ENCODE measurements at regions not wholly inside any gene's neighbourhood (a gene's known extent, or its start where the extent isn't known, plus 50 kb on each side); places are given as distances from the start of the nearest gene placed in this dataset.

GRCh38 chr1:82565546-82565945 is 764.8 kb downstream of the ADGRL2 start:
- DNase-seq = no peak
- Histone ChIP-seq H3K27ac (no peak overlapping the region), H3K36me3 (no peaks in the 10 kb centered on the region), H3K9me3 (no peaks in the 10 kb centered on the region), H3K4me3 (no peak overlapping the region), H3K27me3 (no peaks in the 10 kb centered on the region), H3K4me1 (no peaks in the 10 kb centered on the region)
- WGBS, 2 donors = 49 to 61% methylated on average over 6 of the region's 6 CpGs
- ATAC-seq (ENCODE audit: low FRiP score in 2 of 2) = peak in 1 of 2 donors; percentile 46
- no peak for TF ChIP-seq EP300 (IDR thresholded peaks at IDR 0.05)
- TF ChIP-seq POLR2A (IDR thresholded peaks at IDR 0.05) = no peak
- TF ChIP-seq, protein P1, sequence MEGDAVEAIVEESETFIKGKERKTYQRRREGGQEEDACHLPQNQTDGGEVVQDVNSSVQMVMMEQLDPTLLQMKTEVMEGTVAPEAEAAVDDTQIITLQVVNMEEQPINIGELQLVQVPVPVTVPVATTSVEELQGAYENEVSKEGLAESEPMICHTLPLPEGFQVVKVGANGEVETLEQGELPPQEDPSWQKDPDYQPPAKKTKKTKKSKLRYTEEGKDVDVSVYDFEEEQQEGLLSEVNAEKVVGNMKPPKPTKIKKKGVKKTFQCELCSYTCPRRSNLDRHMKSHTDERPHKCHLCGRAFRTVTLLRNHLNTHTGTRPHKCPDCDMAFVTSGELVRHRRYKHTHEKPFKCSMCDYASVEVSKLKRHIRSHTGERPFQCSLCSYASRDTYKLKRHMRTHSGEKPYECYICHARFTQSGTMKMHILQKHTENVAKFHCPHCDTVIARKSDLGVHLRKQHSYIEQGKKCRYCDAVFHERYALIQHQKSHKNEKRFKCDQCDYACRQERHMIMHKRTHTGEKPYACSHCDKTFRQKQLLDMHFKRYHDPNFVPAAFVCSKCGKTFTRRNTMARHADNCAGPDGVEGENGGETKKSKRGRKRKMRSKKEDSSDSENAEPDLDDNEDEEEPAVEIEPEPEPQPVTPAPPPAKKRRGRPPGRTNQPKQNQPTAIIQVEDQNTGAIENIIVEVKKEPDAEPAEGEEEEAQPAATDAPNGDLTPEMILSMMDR (IDR thresholded peaks at IDR 0.05) = no peak
- TF ChIP-seq POLR2AphosphoS5 (IDR thresholded peaks at IDR 0.05) = no peak

DNA sequence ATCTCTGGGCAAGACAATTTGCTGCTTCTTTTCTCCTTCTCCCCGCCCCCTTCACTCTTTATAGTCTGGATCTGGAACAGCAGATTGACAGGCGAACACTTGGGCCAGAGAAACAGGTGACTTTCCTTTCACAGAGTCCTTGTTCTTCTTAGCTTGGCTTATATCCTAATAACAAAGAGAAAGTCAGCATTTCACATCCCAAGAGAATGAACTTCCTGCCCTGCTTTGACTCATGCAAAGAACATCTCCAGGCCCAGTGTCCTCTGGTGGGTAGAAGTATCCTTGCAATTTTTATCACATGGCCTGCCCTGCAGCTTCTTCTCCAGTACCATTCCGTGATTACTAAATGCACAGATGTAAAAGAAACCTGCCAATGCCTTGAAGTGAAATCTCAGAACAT is 764.4 kb downstream of the ADGRL2 start:
- H3K9me3 ChIP-seq = no peaks in the 10 kb centered on the region
- no peak for TF ChIP-seq POLR2A (IDR thresholded peaks at IDR 0.05)
- TF ChIP-seq, protein P1 (IDR thresholded peaks at IDR 0.05) = peak in 1 of 6 experiments; percentile 15
- TF ChIP-seq EP300 (IDR thresholded peaks at IDR 0.05) = no peak
- WGBS, 2 donors = 75 to 78% methylated on average over 3 of the region's 3 CpGs
- ATAC-seq (ENCODE audit: low FRiP score in 2 of 2) = peak in 1 of 2 donors; percentile 73
- H3K36me3 ChIP-seq = no peaks in the 10 kb centered on the region
- H3K4me3 ChIP-seq = no peak overlapping the region
- DNase-seq = no peak
- no peaks in the 10 kb centered on the region for H3K4me1 ChIP-seq
- H3K27me3 ChIP-seq = no peaks in the 10 kb centered on the region
- H3K27ac ChIP-seq = no peak overlapping the region

DNA sequence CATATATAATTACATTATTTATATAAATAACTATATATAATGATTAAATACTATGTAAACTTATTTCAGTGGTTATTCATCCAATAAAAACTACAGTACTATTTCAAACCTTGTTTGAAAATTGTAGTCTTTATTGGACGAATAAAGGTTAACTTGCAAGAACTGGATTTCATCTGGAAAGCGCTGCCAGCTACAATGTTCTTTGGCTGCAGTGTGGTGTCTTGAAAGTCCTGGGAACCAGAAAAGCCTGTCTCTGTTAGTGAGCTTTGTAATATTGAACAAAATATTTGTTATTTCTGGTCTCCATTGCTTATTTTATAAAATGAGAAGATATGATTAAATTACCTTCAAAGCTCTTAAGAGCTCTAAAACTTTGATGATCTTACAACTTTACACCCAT is 763.6 kb downstream of the ADGRL2 start:
- Histone ChIP-seq H3K36me3 (no peaks in the 10 kb centered on the region), H3K27ac (no peak overlapping the region), H3K9me3 (no peaks in the 10 kb centered on the region), H3K27me3 (no peaks in the 10 kb centered on the region), H3K4me1 (no peaks in the 10 kb centered on the region), H3K4me3 (no peak overlapping the region)
- ATAC-seq (ENCODE audit: low FRiP score in 2 of 2) (no peak), DNase-seq (no peak)
- WGBS, 2 donors = 86% methylated on average over 2 of the region's 2 CpGs
- TF ChIP-seq EP300 (IDR thresholded peaks at IDR 0.05) = no peak
- TF ChIP-seq, protein P1 (IDR thresholded peaks at IDR 0.05) = no peak
- no peak for TF ChIP-seq POLR2A (IDR thresholded peaks at IDR 0.05)
- TF ChIP-seq POLR2AphosphoS5 (IDR thresholded peaks at IDR 0.05) = no peak

DNA sequence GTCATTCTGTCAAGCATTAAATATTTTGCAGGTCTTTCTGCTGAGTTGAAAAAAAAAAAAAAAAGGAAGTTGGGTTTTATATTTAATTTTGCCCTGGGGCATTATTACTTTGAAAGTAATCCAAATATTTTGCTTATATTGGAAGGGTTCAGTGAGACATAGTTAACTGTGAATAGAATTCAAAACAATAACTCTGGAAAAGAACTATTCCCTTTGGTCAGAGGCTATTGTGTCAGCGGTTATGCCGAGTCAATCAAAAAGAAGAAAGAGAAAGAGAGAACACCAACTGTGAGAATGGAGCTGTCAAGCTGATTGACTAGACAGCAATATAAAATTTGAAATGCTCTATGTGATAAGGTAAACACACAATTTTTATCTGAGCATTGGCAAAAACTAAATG is 761.7 kb downstream of the ADGRL2 start:
- no peak for DNase-seq
- no peak for ATAC-seq (ENCODE audit: low FRiP score in 2 of 2)
- H3K9me3 ChIP-seq = no peaks in the 10 kb centered on the region
- no peak overlapping the region for H3K4me3 ChIP-seq
- TF ChIP-seq POLR2A (IDR thresholded peaks at IDR 0.05) (no peak), POLR2AphosphoS5 (IDR thresholded peaks at IDR 0.05) (no peak), EP300 (IDR thresholded peaks at IDR 0.05) (no peak)
- TF ChIP-seq, protein P1 (IDR thresholded peaks at IDR 0.05) = no peak
- H3K4me1 ChIP-seq = no peaks in the 10 kb centered on the region
- H3K36me3 ChIP-seq = no peaks in the 10 kb centered on the region
- WGBS, 2 donors = 33 to 54% methylated on average over 2 of the region's 2 CpGs
- H3K27me3 ChIP-seq = no peaks in the 10 kb centered on the region
- H3K27ac ChIP-seq = no peak overlapping the region

DNA sequence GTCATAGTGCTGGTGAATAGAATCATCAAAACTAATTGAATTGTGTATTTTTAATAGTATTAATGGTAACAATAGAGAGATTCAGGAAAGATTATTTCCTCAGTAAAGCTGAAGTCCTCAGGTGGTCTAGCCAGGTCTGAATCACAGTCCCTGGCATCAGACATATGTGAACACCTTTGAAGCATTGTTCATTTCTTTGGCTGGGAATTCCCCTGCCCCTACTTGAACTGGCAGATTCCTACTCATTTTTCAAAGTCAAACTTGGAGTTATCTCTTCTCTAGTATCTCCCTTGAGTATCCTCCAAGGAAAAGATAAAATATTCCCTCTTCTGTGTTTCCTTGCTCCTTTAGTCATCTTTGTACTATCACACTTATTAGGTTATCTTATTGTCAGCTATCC is 759.8 kb downstream of the ADGRL2 start:
- Histone ChIP-seq H3K9me3 (no peaks in the 10 kb centered on the region), H3K27ac (no peak overlapping the region), H3K27me3 (no peaks in the 10 kb centered on the region), H3K36me3 (no peaks in the 10 kb centered on the region), H3K4me1 (no peaks in the 10 kb centered on the region), H3K4me3 (no peak overlapping the region)
- DNase-seq (no peak), ATAC-seq (ENCODE audit: low FRiP score in 2 of 2) (no peak)
- TF ChIP-seq EP300 (IDR thresholded peaks at IDR 0.05) = no peak
- no peak for TF ChIP-seq POLR2A (IDR thresholded peaks at IDR 0.05)
- TF ChIP-seq, protein P1 (IDR thresholded peaks at IDR 0.05) = no peak
- no peak for TF ChIP-seq POLR2AphosphoS5 (IDR thresholded peaks at IDR 0.05)

Measured in upper lobe of left lung (tissue), 6 donors.